Left cardiac atrium (tissue), 4 donors: ENCODE measurements at regions not wholly inside any gene's neighbourhood (a gene's known extent, or its start where the extent isn't known, plus 50 kb on each side); places are given as distances from the start of the nearest gene placed in this dataset.

Experiments
- ATAC-seq, 2 donors: fragments of 200-7000 bp; cut with Tn5 transposase; one replicate each; pipeline ENCODE4 v1.9.1; 2020; ENCODE audit warnings: mild to moderate bottlenecking in 2 of 2, moderate library complexity in 2 of 2
- DNase-seq: peaks from one replicate; pipeline ENCODE4 v3.0.0-alpha.2; 2020
- intact Hi-C, 2 donors: fragments of 100-400 bp; cut with DNase I; formaldehyde crosslinking; loops; one replicate each; pipeline versions ENCODE4 v1.14.1 to v1.15.1; 2022 to 2023
- donor health status: DM: no; HTN: yes; CAD: no.
- donor health status: DM: no; HTN: yes; CAD: no; lungs with severe emphysema.
- donor health status: DM: yes; HTN: yes; CAD: no.
- donor health status: Dilated cardiomyopathy.

DNA sequence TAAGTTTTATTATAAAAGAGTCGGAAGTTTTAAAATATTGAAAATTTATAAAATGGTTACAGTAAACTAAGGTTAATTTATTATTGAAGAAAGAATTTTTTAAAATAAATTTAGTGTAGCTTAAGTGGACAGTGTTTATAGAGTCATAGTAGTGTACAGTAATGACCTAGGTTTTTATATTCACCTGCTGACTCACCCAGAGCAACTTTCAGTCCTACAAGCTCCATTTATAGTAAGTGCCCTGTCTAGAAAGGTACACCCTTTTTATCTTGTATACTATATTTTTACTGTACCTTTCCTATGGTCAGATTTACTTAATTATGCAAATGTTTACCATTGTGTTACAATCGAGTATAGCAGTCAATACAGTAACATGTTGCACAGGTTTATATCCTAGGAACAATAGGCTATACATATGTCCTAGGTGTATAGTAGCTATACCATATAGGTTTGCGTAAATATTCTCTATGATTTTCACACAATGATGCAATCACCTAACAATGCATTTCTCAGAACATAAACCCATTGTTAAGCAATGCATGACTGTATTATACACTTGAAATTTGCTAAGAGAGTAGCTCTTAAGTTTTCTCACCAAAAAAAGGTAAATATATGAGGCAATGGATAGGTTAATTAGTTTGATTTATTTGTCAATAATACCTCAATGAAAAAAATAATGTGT lies 106.9 kb upstream of the CD96 start:
- ATAC-seq (no peak), DNase-seq (no peak)
- intact Hi-C loops, result no loop called here

GRCh38 chr3:111438283-111438682 lies 103.7 kb upstream of the CD96 start:
- ATAC-seq, result no peak
- no peak for DNase-seq
- intact Hi-C loops, result no loop called here

DNA sequence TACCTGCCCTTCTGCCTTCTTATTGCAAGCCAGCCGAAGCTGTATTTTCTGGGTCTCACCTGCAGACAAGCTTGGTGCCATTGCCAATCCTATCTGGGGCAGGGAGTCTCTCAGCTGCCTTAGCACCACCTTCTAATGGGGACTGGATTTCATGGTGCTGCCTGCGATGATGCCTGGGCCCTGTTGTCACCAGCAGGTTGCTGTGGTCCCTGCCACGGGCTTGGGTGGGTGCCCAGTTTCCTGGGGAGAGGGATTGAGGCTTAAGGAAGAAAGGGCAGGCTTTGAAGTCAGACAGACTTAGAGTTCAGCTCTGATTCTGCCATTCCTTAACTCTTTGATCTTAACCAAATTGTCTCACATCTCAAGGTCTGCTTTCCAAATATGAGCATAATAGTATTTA lies 87.4 kb upstream of the CD96 start:
- DNase-seq (no peak), ATAC-seq (no peak)
- intact Hi-C loops, result no loop called here

DNA sequence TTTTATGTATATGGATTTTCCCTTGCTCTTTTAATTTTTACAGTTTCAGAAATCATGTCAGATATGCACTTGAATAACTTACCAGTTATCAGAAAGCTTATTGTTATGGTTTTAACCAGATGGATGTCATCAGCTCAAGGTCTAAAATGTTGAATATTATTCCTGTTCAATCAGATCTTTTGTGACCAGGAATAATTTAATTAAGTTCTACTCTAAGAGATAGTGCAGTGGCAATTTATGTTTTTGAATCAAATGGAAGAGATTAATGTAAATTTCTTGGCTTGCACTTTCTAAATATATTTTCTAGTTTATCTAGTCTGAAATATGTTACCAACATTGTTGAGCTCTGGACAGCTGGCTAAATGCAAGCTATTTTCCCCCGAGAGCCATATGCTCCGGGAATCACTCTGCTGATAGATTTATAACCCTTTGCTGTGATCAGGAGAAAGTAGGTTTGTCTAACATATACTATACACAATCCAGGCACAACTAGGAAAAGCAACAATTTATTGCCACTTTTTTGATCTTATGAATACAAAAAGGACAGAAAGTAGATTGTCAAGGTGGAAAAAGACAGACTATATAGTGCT lies 76.8 kb upstream of the CD96 start:
- intact Hi-C loops, result no loop called here
- ATAC-seq (no peak), DNase-seq (no peak)

- DNase-seq (no peak), ATAC-seq (no peak)
- intact Hi-C loops, result no loop called here
These were observed 72.0 kb upstream of the CD96 start for GRCh38 chr3:111470032-111470431.

- ATAC-seq, result no peak
- intact Hi-C loops, result no loop called here
- no peak for DNase-seq
These were observed 70.2 kb upstream of the CD96 start for GRCh38 chr3:111471831-111472230.

- ATAC-seq, result no peak
- intact Hi-C loops, result no loop called here
- DNase-seq, result no peak
These were observed 69.4 kb upstream of the CD96 start for GRCh38 chr3:111472556-111472955.

GRCh38 chr3:111473550-111473949 lies 68.4 kb upstream of the CD96 start:
- intact Hi-C loops, result no loop called here
- no peak for DNase-seq
- ATAC-seq, result no peak

DNA sequence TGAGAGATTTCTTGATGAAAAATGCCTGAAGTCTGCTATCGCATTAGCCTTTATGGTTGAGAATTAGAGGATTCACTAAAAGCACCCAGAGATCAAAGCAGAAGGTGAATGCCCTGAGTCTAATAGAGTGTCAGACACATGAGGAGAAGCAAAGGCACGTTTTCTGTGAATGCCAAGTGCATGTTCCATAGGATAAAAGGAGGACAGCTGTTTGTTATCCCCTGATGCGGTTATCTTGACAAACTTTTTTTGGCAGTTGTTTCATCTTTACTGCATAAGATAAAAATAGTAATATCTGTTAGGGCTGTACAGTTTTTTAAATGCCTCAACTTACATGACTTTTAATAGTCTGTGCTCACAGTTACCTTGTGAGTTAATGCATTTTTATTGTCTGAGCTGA lies 65.3 kb upstream of the CD96 start:
- ATAC-seq, result no peak

DNA sequence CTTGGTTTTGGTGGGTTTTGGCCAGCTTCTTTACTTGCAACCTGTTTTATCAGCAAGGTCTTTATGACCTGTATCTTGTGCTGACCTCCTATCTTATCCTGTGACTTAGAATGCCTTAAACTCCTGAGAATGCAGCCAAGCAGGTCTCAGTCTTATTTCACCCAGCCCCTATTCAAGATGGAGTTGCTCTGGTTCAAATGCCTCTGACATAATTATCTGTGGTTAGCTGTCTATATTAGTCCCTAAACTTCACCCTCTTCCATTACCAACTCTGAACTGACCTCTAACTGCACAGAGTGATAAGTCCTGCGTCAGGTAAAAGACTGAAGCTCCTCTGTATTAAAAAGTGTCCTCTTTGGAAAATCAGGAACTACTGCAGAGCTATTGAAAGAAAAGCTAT lies 61.9 kb upstream of the CD96 start:
- DNase-seq (no peak), ATAC-seq (no peak)
- intact Hi-C loops, result no loop called here

More for the DNA sequence above, 65.3 kb upstream of the CD96 start:
- intact Hi-C loops, result no loop called here
- DNase-seq, result no peak

DNA sequence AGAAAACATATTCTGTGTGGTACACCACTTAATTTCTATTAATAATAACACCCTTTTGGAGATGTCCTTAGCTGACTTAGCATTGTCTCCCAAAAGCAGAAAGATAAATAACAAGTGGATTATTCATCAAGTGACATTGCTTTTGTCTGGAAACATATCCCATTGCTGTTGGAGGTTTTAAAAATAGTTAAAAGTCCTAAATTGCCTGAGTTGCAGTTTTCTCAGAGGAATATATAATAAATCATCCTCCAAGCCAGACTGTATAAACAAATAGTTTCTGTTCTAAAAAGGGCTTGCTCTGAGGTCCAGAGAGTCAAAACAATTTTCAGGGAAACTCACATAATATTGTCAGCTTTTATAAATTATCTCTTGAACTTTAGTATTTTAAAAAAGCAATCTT lies 60.4 kb upstream of the CD96 start:
- intact Hi-C loops, result no loop called here
- DNase-seq (no peak), ATAC-seq (no peak)

- ATAC-seq (no peak), DNase-seq (no peak)
- intact Hi-C loops, result no loop called here
These were observed 59.4 kb upstream of the CD96 start for GRCh38 chr3:111482574-111482973.

GRCh38 chr3:111485086-111485485 lies 56.9 kb upstream of the CD96 start:
- ATAC-seq (no peak), DNase-seq (no peak)
- intact Hi-C loops, result no loop called here
